ENCODE measurements at regions not wholly inside any gene's neighbourhood (a gene's known extent, or its start where the extent isn't known, plus 50 kb on each side); places are given as distances from the start of the nearest gene placed in this dataset.

DNA sequence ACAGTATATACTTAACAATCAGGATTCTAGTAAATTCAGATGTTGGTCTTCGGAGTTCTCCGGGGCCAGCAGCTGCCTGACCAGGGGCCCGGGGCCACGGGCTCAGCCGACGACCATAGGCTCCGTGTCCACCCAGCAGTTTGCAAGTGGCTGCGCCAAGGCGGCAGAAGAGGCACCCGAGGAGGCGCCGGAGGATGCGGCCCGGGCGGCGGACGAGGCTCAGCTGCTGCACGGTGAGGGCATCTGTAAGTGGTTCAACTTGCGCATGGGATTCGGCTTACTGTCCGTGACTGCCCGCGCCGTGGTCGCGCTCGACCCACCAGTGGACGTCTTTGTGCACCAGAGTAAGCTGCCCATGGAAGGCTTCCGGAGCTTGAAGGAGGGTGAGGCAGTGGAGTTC lies 136.3 kb downstream of the NUP35 start:
- TF ChIP-seq, protein P1, sequence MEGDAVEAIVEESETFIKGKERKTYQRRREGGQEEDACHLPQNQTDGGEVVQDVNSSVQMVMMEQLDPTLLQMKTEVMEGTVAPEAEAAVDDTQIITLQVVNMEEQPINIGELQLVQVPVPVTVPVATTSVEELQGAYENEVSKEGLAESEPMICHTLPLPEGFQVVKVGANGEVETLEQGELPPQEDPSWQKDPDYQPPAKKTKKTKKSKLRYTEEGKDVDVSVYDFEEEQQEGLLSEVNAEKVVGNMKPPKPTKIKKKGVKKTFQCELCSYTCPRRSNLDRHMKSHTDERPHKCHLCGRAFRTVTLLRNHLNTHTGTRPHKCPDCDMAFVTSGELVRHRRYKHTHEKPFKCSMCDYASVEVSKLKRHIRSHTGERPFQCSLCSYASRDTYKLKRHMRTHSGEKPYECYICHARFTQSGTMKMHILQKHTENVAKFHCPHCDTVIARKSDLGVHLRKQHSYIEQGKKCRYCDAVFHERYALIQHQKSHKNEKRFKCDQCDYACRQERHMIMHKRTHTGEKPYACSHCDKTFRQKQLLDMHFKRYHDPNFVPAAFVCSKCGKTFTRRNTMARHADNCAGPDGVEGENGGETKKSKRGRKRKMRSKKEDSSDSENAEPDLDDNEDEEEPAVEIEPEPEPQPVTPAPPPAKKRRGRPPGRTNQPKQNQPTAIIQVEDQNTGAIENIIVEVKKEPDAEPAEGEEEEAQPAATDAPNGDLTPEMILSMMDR (IDR thresholded peaks at IDR 0.05) = no peak
- TF ChIP-seq POLR2A (IDR thresholded peaks at IDR 0.05) = no peak

Measured in thyroid gland (tissue), 4 donors.